CD14-positive monocyte (primary cell): ENCODE measurements at regions not wholly inside any gene's neighbourhood (a gene's known extent, or its start where the extent isn't known, plus 50 kb on each side); places are given as distances from the start of the nearest gene placed in this dataset.

Source experiments
- DNase-seq, 3 donors: peaks; one replicate each; pipeline ENCODE4 v3.0.0-alpha.2; 2011 to 2022
- H2AFZ ChIP-seq: 2 replicates; pipeline ENCODE4 v1.6.0; 2012; ENCODE audit warnings: mild to moderate bottlenecking, low read depth, low read length, inconsistent platforms; ENCODE audit not compliant: insufficient read depth, poor library complexity, severe bottlenecking
- H3K27ac ChIP-seq, 2 donors: 1 replicate in 1 of 2; 2 replicates in 1 of 2; pipeline ENCODE4 v1.5.1; 2012 to 2013; ENCODE audit warnings: low read length in 2 of 2, control low read depth in 1 of 2, inconsistent platforms in 1 of 2, low read depth in 1 of 2, mild to moderate bottlenecking in 1 of 2
- H3K27me3 ChIP-seq, 2 donors: one replicate each; pipeline versions ENCODE4 v1.6.0 to v1.6.1; 2011 to 2013; ENCODE audit warnings: low read length in 2 of 2; ENCODE audit not compliant: control insufficient read depth in 2 of 2, insufficient read depth in 2 of 2
- H3K36me3 ChIP-seq, 2 donors: replicated peaks in 1 of 2; 1 replicate in 1 of 2; 2 replicates in 1 of 2; pipeline versions ENCODE4 v1.5.1 to v1.6.1; 2012 to 2013; ENCODE audit warnings: low read length in 2 of 2, control low read depth in 1 of 2, inconsistent platforms in 1 of 2, mild to moderate bottlenecking in 1 of 2; ENCODE audit not compliant: insufficient read depth in 2 of 2, control insufficient read depth in 1 of 2
- H3K4me1 ChIP-seq, 2 donors: 1 replicate in 1 of 2; 2 replicates in 1 of 2; pipeline versions ENCODE4 v1.5.1 to v1.6.1; 2012 to 2013; ENCODE audit warnings: low read length in 2 of 2, control low read depth in 1 of 2, inconsistent platforms in 1 of 2, mild to moderate bottlenecking in 1 of 2, moderate library complexity in 1 of 2; ENCODE audit not compliant: insufficient read depth in 2 of 2, control insufficient read depth in 1 of 2
- H3K4me2 ChIP-seq: replicated peaks from 2 replicates; pipeline ENCODE3; 2012; ENCODE audit warnings: low read length, moderate library complexity, mild to moderate bottlenecking; ENCODE audit not compliant: poor library complexity, severe bottlenecking; ENCODE audit errors: extremely low read depth
- H3K4me3 ChIP-seq, 3 experiments: fragments of 200-600 bp in 1 of 3; sonication (generic) in 1 of 3; replicated peaks in 1 of 3; 1 replicate in 2 of 3; 2 replicates in 1 of 3; pipeline ENCODE4 v1.5.1; 2011 to 2013; ENCODE audit warnings: low read length in 3 of 3, mild to moderate bottlenecking in 3 of 3, control low read depth in 2 of 3, low read depth in 2 of 3, inconsistent platforms in 1 of 3, moderate library complexity in 1 of 3
- H3K79me2 ChIP-seq: 2 replicates; pipeline ENCODE4 v1.6.0; 2012; ENCODE audit warnings: mild to moderate bottlenecking, control low read depth, inconsistent platforms, low read length, moderate library complexity; ENCODE audit not compliant: insufficient read depth
- H3K9ac ChIP-seq: 2 replicates; pipeline ENCODE4 v1.6.0; 2017; ENCODE audit warnings: low read length, mild to moderate bottlenecking; ENCODE audit not compliant: insufficient read depth, poor library complexity, severe bottlenecking
- H3K9me3 ChIP-seq, 2 donors: replicated peaks in 1 of 2; 1 replicate in 1 of 2; 2 replicates in 1 of 2; pipeline versions ENCODE4 v1.5.1 to v1.6.1; 2012 to 2013; ENCODE audit warnings: low read length in 2 of 2, control low read depth in 1 of 2; ENCODE audit not compliant: control insufficient read depth in 1 of 2, insufficient read depth in 1 of 2
- H4K20me1 ChIP-seq: 2 replicates; pipeline ENCODE4 v1.6.0; 2012; ENCODE audit warnings: mild to moderate bottlenecking, low read length, control low read depth, moderate library complexity; ENCODE audit not compliant: insufficient read depth
- H3K27ac Mint-ChIP-seq, 7 donors: one replicate each; pipeline ENCODE4 v1.8.0; 2020; ENCODE audit warnings: mild to moderate bottlenecking in 7 of 7, mixed read lengths in 7 of 7, moderate library complexity in 6 of 7, inconsistent platforms in 2 of 7
- H3K27me3 Mint-ChIP-seq, 3 donors: one replicate each; pipeline ENCODE4 v1.8.0; 2021 to 2022; ENCODE audit warnings: low read depth in 3 of 3, mild to moderate bottlenecking in 3 of 3, mixed read lengths in 3 of 3, moderate library complexity in 3 of 3, inconsistent platforms in 1 of 3
- H3K36me3 Mint-ChIP-seq, 2 donors: one replicate each; pipeline ENCODE4 v1.8.0; 2020; ENCODE audit warnings: mixed read lengths in 2 of 2, inconsistent platforms in 1 of 2, mild to moderate bottlenecking in 1 of 2
- H3K4me1 Mint-ChIP-seq: one replicate; pipeline ENCODE4 v1.8.0; 2020; ENCODE audit warnings: mild to moderate bottlenecking, mixed read lengths
- H3K4me3 Mint-ChIP-seq, 2 donors: one replicate each; pipeline ENCODE4 v1.8.0; 2020; ENCODE audit warnings: mild to moderate bottlenecking in 2 of 2, mixed read lengths in 2 of 2, moderate library complexity in 1 of 2
- H3K9me3 Mint-ChIP-seq, 7 donors: one replicate each; pipeline ENCODE4 v1.8.0; 2020 to 2022; ENCODE audit warnings: mixed read lengths in 7 of 7, mild to moderate bottlenecking in 6 of 7, moderate library complexity in 6 of 7, inconsistent platforms in 2 of 7
- CTCF ChIP-seq: fragments of 200-600 bp; IDR thresholded peaks from one replicate; pipeline ENCODE4 v1.8.0; 2022; ENCODE audit warnings: antibody characterized with exemption, mild to moderate bottlenecking
- WGBS: methylation state at CpG from one replicate; pipeline ENCODE4 v1.1.5; 2013; ENCODE audit warnings: missing lambda C conversion rate; ENCODE audit not compliant: insufficient coverage; 5-methylcytosine and 5-hydroxymethylcytosine counted together
- intact Hi-C, 2 donors: fragments of 100-400 bp; cut with micrococcal nuclease; formaldehyde crosslinking; loops; one replicate each; pipeline versions ENCODE4 v1.15.0 to v1.15.1; 2023

- H3K27me3 ChIP-seq, result no peaks in the 10 kb centered on the region
- no peaks in the 10 kb centered on the region for H4K20me1 ChIP-seq
- H3K27me3 Mint-ChIP-seq, result no peaks in the 10 kb centered on the region
- no peaks in the 10 kb centered on the region for H3K4me1 Mint-ChIP-seq
- H3K4me2 ChIP-seq, result no peak overlapping the region
- no peak for TF ChIP-seq CTCF
- no peaks in the 10 kb centered on the region for H3K4me1 ChIP-seq
- DNase-seq, result no peak
- H3K79me2 ChIP-seq, result no peaks in the 10 kb centered on the region
- H2AFZ ChIP-seq, result no peak overlapping the region
- no peaks in the 10 kb centered on the region for H3K9me3 ChIP-seq
- no peak overlapping the region for H3K27ac Mint-ChIP-seq
- H3K36me3 ChIP-seq, result no peaks in the 10 kb centered on the region
- peaks cover 0 to 2% (median 0%) of the 10 kb centered on the region in 7 donors for H3K9me3 Mint-ChIP-seq
- H3K36me3 Mint-ChIP-seq, result no peaks in the 10 kb centered on the region
- no peak overlapping the region for H3K27ac ChIP-seq
- no peak overlapping the region for H3K4me3 Mint-ChIP-seq
- WGBS, result no CpG with 5 or more reads among the region's 1 CpG
- H3K4me3 ChIP-seq, result no peak overlapping the region
- H3K9ac ChIP-seq, result no peak overlapping the region
- intact Hi-C loops, result no loop called here
Observed at GRCh38 chr5:106093134-106093533, 1577.6 kb downstream of the EFNA5 start.

GRCh38 chr5:106092455-106092854, 1578.3 kb downstream of the EFNA5 start:
- Histone ChIP-seq H3K4me1 (no peaks in the 10 kb centered on the region), H3K9ac (no peak overlapping the region), H3K4me3 (no peak overlapping the region), H3K27ac (no peak overlapping the region), H3K9me3 (no peaks in the 10 kb centered on the region), H3K79me2 (no peaks in the 10 kb centered on the region), H2AFZ (no peak overlapping the region), H3K4me2 (no peak overlapping the region), H4K20me1 (no peaks in the 10 kb centered on the region), H3K36me3 (no peaks in the 10 kb centered on the region), H3K27me3 (no peaks in the 10 kb centered on the region)
- H3K36me3 Mint-ChIP-seq, result no peaks in the 10 kb centered on the region
- peaks cover 0 to 2% (median 0%) of the 10 kb centered on the region in 7 donors for H3K9me3 Mint-ChIP-seq
- no peaks in the 10 kb centered on the region for H3K4me1 Mint-ChIP-seq
- no peaks in the 10 kb centered on the region for H3K27me3 Mint-ChIP-seq
- DNase-seq, result no peak
- intact Hi-C loops, result no loop called here
- TF ChIP-seq CTCF, result no peak
- no peak overlapping the region for H3K4me3 Mint-ChIP-seq
- H3K27ac Mint-ChIP-seq, result no peak overlapping the region
- 56% methylated on average over 1 of the region's 1 CpG for WGBS
